ENCODE measurements at regions not wholly inside any gene's neighbourhood (a gene's known extent, or its start where the extent isn't known, plus 50 kb on each side); places are given as distances from the start of the nearest gene placed in this dataset.

DNA sequence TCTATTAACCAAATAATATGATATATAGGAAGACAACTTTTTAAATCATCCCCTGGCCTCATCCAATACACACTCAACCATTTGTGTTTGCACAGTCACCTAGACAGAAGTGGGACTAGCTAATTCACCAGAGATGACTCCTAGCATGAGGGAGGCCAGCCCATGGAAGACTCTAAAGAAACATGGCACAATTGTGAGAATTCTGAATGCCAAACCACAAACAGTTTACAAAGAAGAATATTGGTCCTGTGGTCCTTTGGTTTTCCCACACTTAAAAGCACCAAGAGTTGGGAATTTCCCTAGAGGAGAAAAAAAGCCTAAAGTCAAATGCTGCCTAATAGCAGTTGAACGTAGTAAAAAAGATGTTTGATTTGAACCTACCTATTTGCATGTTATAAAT is 609.9 kb downstream of the ACTL7B start:
- Histone ChIP-seq H3K36me3 (replicated peaks in 1 of 2; ENCODE audit: control insufficient read depth in 1 of 2, insufficient read depth in 2 of 2, low read length in 2 of 2) (no peaks in the 10 kb centered on the region), H3K4me1 (ENCODE audit: insufficient read depth, low read length) (no peaks in the 10 kb centered on the region), H3K4me3 (replicated peaks in 1 of 3; ENCODE audit: insufficient read depth in 1 of 3, low read depth in 2 of 3, low read length in 3 of 3) (no peak overlapping the region), H4K20me1 (ENCODE audit: insufficient read depth, low read length) (no peaks in the 10 kb centered on the region), H3K9me3 (ENCODE audit: low read length) (no peaks in the 10 kb centered on the region), H3K79me2 (ENCODE audit: insufficient read depth, low read length) (no peaks in the 10 kb centered on the region), H3K27ac (ENCODE audit: extremely low read length, insufficient read depth, low read length) (no peak overlapping the region), H3K9ac (ENCODE audit: insufficient read depth, low read depth, low read length) (no peak overlapping the region), H2AFZ (ENCODE audit: low read length) (no peak overlapping the region), H3K27me3 (ENCODE audit: control insufficient read depth in 1 of 2, insufficient read depth in 2 of 2, low read length in 2 of 2) (no peaks in the 10 kb centered on the region), H3K4me2 (ENCODE audit: low read depth, low read length) (no peak overlapping the region)
- ChIA-PET POLR2A (no interaction called here), CTCF (ENCODE audit: low intra/inter-chr PET ratio, low total read pairs) (no interaction called here)
- 4% methylated on average over 1 of the region's 1 CpG for WGBS (ENCODE audit: low lambda C conversion rate)
- TF ChIP-seq AGO1 (IDR thresholded peaks at IDR 0.05; ENCODE audit: low read depth, low read length, poor library complexity, severe bottlenecking): no peak
- TF ChIP-seq ZNF101 (CRISPR knock-in tag; IDR thresholded peaks at IDR 0.05; ENCODE audit: borderline replicate concordance, low read depth): no peak
- no peak for TF ChIP-seq TRIM24 (CRISPR knock-in tag; IDR thresholded peaks at IDR 0.05)
- TF ChIP-seq FOSL1 (CRISPR knock-in tag; IDR thresholded peaks at IDR 0.05; ENCODE audit: borderline replicate concordance): no peak
- no peak for TF ChIP-seq YEATS4 (CRISPR knock-in tag; IDR thresholded peaks at IDR 0.05; ENCODE audit: borderline replicate concordance)
- no peak for TF ChIP-seq ZNF432 (CRISPR knock-in tag; IDR thresholded peaks at IDR 0.05; ENCODE audit: borderline replicate concordance)
- no peak for TF ChIP-seq SCMH1 (CRISPR knock-in tag; IDR thresholded peaks at IDR 0.05; ENCODE audit: borderline replicate concordance)
- TF ChIP-seq GABPA (IDR thresholded peaks at IDR 0.05; ENCODE audit: low read depth, low read length): no peak
- TF ChIP-seq GABPA (CRISPR knock-in tag; IDR thresholded peaks at IDR 0.05; ENCODE audit: low read depth): no peak
- TF ChIP-seq, protein P1, sequence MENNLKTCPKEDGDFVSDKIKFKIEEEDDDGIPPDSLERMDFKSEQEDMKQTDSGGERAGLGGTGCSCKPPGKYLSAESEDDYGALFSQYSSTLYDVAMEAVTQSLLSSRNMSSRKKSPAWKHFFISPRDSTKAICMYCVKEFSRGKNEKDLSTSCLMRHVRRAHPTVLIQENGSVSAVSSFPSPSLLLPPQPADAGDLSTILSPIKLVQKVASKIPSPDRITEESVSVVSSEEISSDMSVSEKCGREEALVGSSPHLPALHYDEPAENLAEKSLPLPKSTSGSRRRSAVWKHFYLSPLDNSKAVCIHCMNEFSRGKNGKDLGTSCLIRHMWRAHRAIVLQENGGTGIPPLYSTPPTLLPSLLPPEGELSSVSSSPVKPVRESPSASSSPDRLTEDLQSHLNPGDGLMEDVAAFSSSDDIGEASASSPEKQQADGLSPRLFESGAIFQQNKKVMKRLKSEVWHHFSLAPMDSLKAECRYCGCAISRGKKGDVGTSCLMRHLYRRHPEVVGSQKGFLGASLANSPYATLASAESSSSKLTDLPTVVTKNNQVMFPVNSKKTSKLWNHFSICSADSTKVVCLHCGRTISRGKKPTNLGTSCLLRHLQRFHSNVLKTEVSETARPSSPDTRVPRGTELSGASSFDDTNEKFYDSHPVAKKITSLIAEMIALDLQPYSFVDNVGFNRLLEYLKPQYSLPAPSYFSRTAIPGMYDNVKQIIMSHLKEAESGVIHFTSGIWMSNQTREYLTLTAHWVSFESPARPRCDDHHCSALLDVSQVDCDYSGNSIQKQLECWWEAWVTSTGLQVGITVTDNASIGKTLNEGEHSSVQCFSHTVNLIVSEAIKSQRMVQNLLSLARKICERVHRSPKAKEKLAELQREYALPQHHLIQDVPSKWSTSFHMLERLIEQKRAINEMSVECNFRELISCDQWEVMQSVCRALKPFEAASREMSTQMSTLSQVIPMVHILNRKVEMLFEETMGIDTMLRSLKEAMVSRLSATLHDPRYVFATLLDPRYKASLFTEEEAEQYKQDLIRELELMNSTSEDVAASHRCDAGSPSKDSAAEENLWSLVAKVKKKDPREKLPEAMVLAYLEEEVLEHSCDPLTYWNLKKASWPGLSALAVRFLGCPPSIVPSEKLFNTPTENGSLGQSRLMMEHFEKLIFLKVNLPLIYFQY (CRISPR knock-in tag; IDR thresholded peaks at IDR 0.05; ENCODE audit: borderline replicate concordance): no peak
- no peak for TF ChIP-seq DZIP1 (CRISPR knock-in tag; IDR thresholded peaks at IDR 0.05)
- DNase-seq (ENCODE audit: low spot score) (no peak), FAIRE-seq (no peak), ATAC-seq (no peak)
- intact Hi-C loops (cut with micrococcal nuclease; ENCODE audit: unreplicated experiment) (no loop called here), in situ Hi-C loops (cut with HindIII; ENCODE audit: extremely low pct_ligation_motif_present, low pct_unique_long_range_greater_than_20kb) (no loop called here)
- BruUV-seq (replicated peaks): no TSS peak

Data from HepG2 (cell line).